H9 (cell line): ENCODE measurements at regions not wholly inside any gene's neighbourhood (a gene's known extent, or its start where the extent isn't known, plus 50 kb on each side); places are given as distances from the start of the nearest gene placed in this dataset.

Source experiments
- DNase-seq: peaks from one replicate; pipeline ENCODE4 v3.0.0-alpha.2; 2017
- H2AFZ ChIP-seq: one replicate; pipeline ENCODE4 v1.6.1; 2013; ENCODE audit warnings: mild to moderate bottlenecking, low read length, control low read depth, moderate library complexity
- H2AK5ac ChIP-seq: 2 replicates; pipeline ENCODE4 v1.6.1; 2013; ENCODE audit warnings: low read length, control low read depth, mixed read lengths; ENCODE audit not compliant: insufficient read length
- H2BK120ac ChIP-seq: one replicate; pipeline ENCODE4 v1.6.1; 2013; ENCODE audit warnings: low read depth, mild to moderate bottlenecking, low read length, control low read depth, inconsistent platforms; ENCODE audit not compliant: poor library complexity, severe bottlenecking
- H2BK12ac ChIP-seq: 2 replicates; pipeline ENCODE4 v1.6.1; 2013; ENCODE audit warnings: low read length, control low read depth, mixed read lengths, low read depth; ENCODE audit not compliant: insufficient read length
- H2BK15ac ChIP-seq: 2 replicates; pipeline ENCODE4 v1.6.1; 2013; ENCODE audit warnings: low read depth, low read length, control low read depth
- H2BK20ac ChIP-seq: one replicate; pipeline ENCODE4 v1.6.1; 2013; ENCODE audit warnings: low read depth, mild to moderate bottlenecking, low read length, control low read depth, inconsistent platforms; ENCODE audit not compliant: poor library complexity, severe bottlenecking
- H2BK5ac ChIP-seq: 2 replicates; pipeline ENCODE4 v1.6.1; 2013; ENCODE audit warnings: low read length, control low read depth, mixed read lengths; ENCODE audit not compliant: insufficient read length
- H3K14ac ChIP-seq: 2 replicates; pipeline ENCODE4 v1.6.1; 2013; ENCODE audit warnings: low read length, control low read depth; ENCODE audit not compliant: insufficient read depth
- H3K18ac ChIP-seq: 2 replicates; pipeline ENCODE4 v1.6.1; 2013; ENCODE audit warnings: low read depth, mild to moderate bottlenecking, mixed read lengths, low read length, control low read depth; ENCODE audit not compliant: insufficient read length
- H3K23ac ChIP-seq: 2 replicates; pipeline ENCODE4 v1.6.1; 2013; ENCODE audit warnings: low read length, control low read depth, mixed read lengths, low read depth; ENCODE audit not compliant: insufficient read length
- H3K23me2 ChIP-seq: 2 replicates; pipeline ENCODE4 v1.6.1; 2013; ENCODE audit warnings: low read depth, mild to moderate bottlenecking, mixed read lengths, low read length, control low read depth; ENCODE audit not compliant: insufficient read length, poor library complexity, severe bottlenecking
- H3K27ac ChIP-seq: 2 replicates; pipeline ENCODE4 v1.5.1; 2013; ENCODE audit warnings: low read length, control low read depth, mixed read lengths, low read depth; ENCODE audit not compliant: insufficient read length
- H3K27me3 ChIP-seq: 2 replicates; pipeline ENCODE4 v1.6.1; 2013; ENCODE audit warnings: low read length, control low read depth, inconsistent platforms; ENCODE audit not compliant: insufficient read depth
- H3K4ac ChIP-seq: 2 replicates; pipeline ENCODE4 v1.6.1; 2013; ENCODE audit warnings: low read depth, mild to moderate bottlenecking, control low read depth, inconsistent platforms, low read length, moderate library complexity
- H3K4me1 ChIP-seq: 2 replicates; pipeline ENCODE4 v1.6.1; 2013; ENCODE audit warnings: low read length, control low read depth, inconsistent platforms; ENCODE audit not compliant: insufficient read depth
- H3K4me2 ChIP-seq: 2 replicates; pipeline ENCODE4 v1.6.1; 2013; ENCODE audit warnings: low read length, control low read depth, mixed read lengths; ENCODE audit not compliant: insufficient read length, insufficient read depth
- H3K56ac ChIP-seq: 2 replicates; pipeline ENCODE4 v1.6.1; 2013; ENCODE audit warnings: low read depth, mild to moderate bottlenecking, mixed read lengths, low read length, control low read depth; ENCODE audit not compliant: insufficient read length
- H3K79me1 ChIP-seq: 2 replicates; pipeline ENCODE4 v1.6.1; 2013; ENCODE audit warnings: low read depth, mild to moderate bottlenecking, moderate library complexity, low read length, control low read depth, inconsistent platforms; ENCODE audit not compliant: insufficient read depth, poor library complexity, severe bottlenecking
- H3K79me2 ChIP-seq: 2 replicates; pipeline ENCODE4 v1.6.1; 2013; ENCODE audit warnings: low read length, control low read depth, inconsistent platforms; ENCODE audit not compliant: insufficient read depth
- H3K9ac ChIP-seq: 2 replicates; pipeline ENCODE4 v1.6.1; 2013; ENCODE audit warnings: low read length, control low read depth, mixed read lengths; ENCODE audit not compliant: insufficient read length; ENCODE audit errors: extremely low read depth
- H3K9me3 ChIP-seq: one replicate; pipeline ENCODE4 v1.6.1; 2013; ENCODE audit warnings: low read depth, low read length, inconsistent platforms; ENCODE audit not compliant: control insufficient read depth
- H3T11ph ChIP-seq: one replicate; pipeline ENCODE4 v1.6.1; 2013; ENCODE audit warnings: mild to moderate bottlenecking, low read length, control low read depth, inconsistent platforms
- H4K20me1 ChIP-seq: one replicate; pipeline ENCODE4 v1.6.1; 2013; ENCODE audit not compliant: control insufficient read depth, insufficient read length, insufficient read depth
- H4K5ac ChIP-seq: 2 replicates; pipeline ENCODE4 v1.6.1; 2013; ENCODE audit warnings: low read depth, mild to moderate bottlenecking, mixed read lengths, low read length, control low read depth; ENCODE audit not compliant: insufficient read length
- H4K8ac ChIP-seq: replicated peaks from 2 replicates; pipeline ENCODE4 v1.6.1; 2013; ENCODE audit warnings: low read length, control low read depth, mixed read lengths, low read depth; ENCODE audit not compliant: insufficient read length
- H4K91ac ChIP-seq: 2 replicates; pipeline ENCODE4 v1.6.1; 2013; ENCODE audit warnings: low read depth, mild to moderate bottlenecking, moderate library complexity, mixed read lengths, low read length, control low read depth; ENCODE audit not compliant: insufficient read length
- H3K27ac Mint-ChIP-seq, 3 experiments: 2 replicates in 2 of 3; 3 replicates in 1 of 3; pipeline ENCODE4 v1.8.0; 2020 to 2021; ENCODE audit warnings: mixed read lengths in 3 of 3, mild to moderate bottlenecking in 1 of 3, moderate library complexity in 1 of 3
- H3K27me3 Mint-ChIP-seq: 2 replicates; pipeline ENCODE4 v1.8.0; 2021; ENCODE audit warnings: low read depth, mild to moderate bottlenecking, moderate library complexity, mixed read lengths
- H3K36me3 Mint-ChIP-seq, 3 experiments: 2 replicates in 2 of 3; 3 replicates in 1 of 3; pipeline ENCODE4 v1.8.0; 2020 to 2021; ENCODE audit warnings: low read depth in 3 of 3, mixed read lengths in 3 of 3; ENCODE audit not compliant: insufficient read depth in 1 of 3
- H3K4me1 Mint-ChIP-seq, 2 experiments: 2 replicates each; pipeline ENCODE4 v1.8.0; 2020; ENCODE audit warnings: mixed read lengths in 2 of 2
- H3K4me3 Mint-ChIP-seq, 2 experiments: 2 replicates in 1 of 2; 3 replicates in 1 of 2; pipeline ENCODE4 v1.8.0; 2020 to 2021; ENCODE audit warnings: mild to moderate bottlenecking in 2 of 2, mixed read lengths in 2 of 2, moderate library complexity in 1 of 2
- H3K9me3 Mint-ChIP-seq, 2 experiments: 2 replicates in 1 of 2; 3 replicates in 1 of 2; pipeline ENCODE4 v1.8.0; 2020; ENCODE audit warnings: mild to moderate bottlenecking in 2 of 2, mixed read lengths in 2 of 2, moderate library complexity in 1 of 2
- CTCF ChIP-seq: fragments of 200-600 bp; sonication (generic); conservative IDR thresholded peaks from 3 replicates; pipeline ENCODE4 v1.8.0; 2021; ENCODE audit warnings: antibody characterized with exemption, mild to moderate bottlenecking
- WGBS: extraction: QIAGEN DNeasy Blood & Tissue Kit; methylation state at CpG from one replicate; pipeline ENCODE4 v1.1.7; 2013; ENCODE audit warnings: missing lambda C conversion rate, low lambda C conversion rate, mixed read lengths; ENCODE audit not compliant: insufficient read length; ENCODE audit errors: extremely low coverage; 5-methylcytosine and 5-hydroxymethylcytosine counted together

GRCh38 chr5:21125238-21125983, 1137.4 kb upstream of the CDH18 start:
- no peak overlapping the region for H3K4ac ChIP-seq
- no peak for TF ChIP-seq CTCF
- no peak overlapping the region for H2BK20ac ChIP-seq
- WGBS, result no CpG with 5 or more reads among the region's 3 CpGs
- Mint-ChIP-seq H3K4me1 (peaks cover 4% of the 10 kb centered on the region in 2 experiments; a peak in 3 of 4 replicates), H3K27me3 (no peaks in the 10 kb centered on the region), H3K9me3 (peaks cover 5% of the 10 kb centered on the region in 2 experiments; a peak in 2 of 5 replicates), H3K27ac (no peak overlapping the region), H3K4me3 (no peak overlapping the region), H3K36me3 (peaks cover 0 to 9% (median 2%) of the 10 kb centered on the region in 3 experiments; a peak in 3 of 7 replicates)
- H3K79me2 ChIP-seq, result no peaks in the 10 kb centered on the region
- H2BK12ac ChIP-seq, result no peak overlapping the region
- H2BK120ac ChIP-seq, result no peak overlapping the region
- DNase-seq, result no peak
- no peak overlapping the region for H3K14ac ChIP-seq
- no peak overlapping the region for H4K8ac ChIP-seq
- no peak overlapping the region for H3K27ac ChIP-seq
- H3K9me3 ChIP-seq, result no peaks in the 10 kb centered on the region
- no peaks in the 10 kb centered on the region for H3K27me3 ChIP-seq
- no peak overlapping the region for H3T11ph ChIP-seq
- H2AK5ac ChIP-seq, result no peak overlapping the region
- no peak overlapping the region for H4K5ac ChIP-seq
- H3K4me1 ChIP-seq, result no peaks in the 10 kb centered on the region
- no peak overlapping the region for H3K23ac ChIP-seq
- H3K4me2 ChIP-seq, result no peak overlapping the region
- no peaks in the 10 kb centered on the region for H3K23me2 ChIP-seq
- H4K20me1 ChIP-seq, result no peaks in the 10 kb centered on the region
- H3K18ac ChIP-seq, result no peak overlapping the region
- no peaks in the 10 kb centered on the region for H3K79me1 ChIP-seq
- no peak overlapping the region for H2BK5ac ChIP-seq
- H3K9ac ChIP-seq, result no peak overlapping the region
- H2AFZ ChIP-seq, result no peak overlapping the region
- no peak overlapping the region for H2BK15ac ChIP-seq
- no peak overlapping the region for H3K56ac ChIP-seq
- no peak overlapping the region for H4K91ac ChIP-seq
